ENCODE measurements at regions not wholly inside any gene's neighbourhood (a gene's known extent, or its start where the extent isn't known, plus 50 kb on each side); places are given as distances from the start of the nearest gene placed in this dataset.
A peak's percentile ranks its signal among the peaks of the same experiment; 100 is the strongest.

- intact Hi-C loops (cut with micrococcal nuclease): loop anchor here (1.0 kb wide), 1 partner anchor 230 kb away; no protein-coding TSS in a partner anchor
- ATAC-seq: peak; percentile 27; the same call in 1 of the 2 replicates
- Histone ChIP-seq H3K27ac (ENCODE audit: low read length) (no peak overlapping the region), H3K9me3 (ENCODE audit: low read length) (no peaks in the 10 kb centered on the region), H4K20me1 (ENCODE audit: low read length) (no peaks in the 10 kb centered on the region), H3K36me3 (ENCODE audit: low read depth, low read length) (no peaks in the 10 kb centered on the region), H3K4me2 (ENCODE audit: low read length) (no peak overlapping the region), H3K4me3 (ENCODE audit: low read length) (no peak overlapping the region), H3K9ac (ENCODE audit: low read length) (no peak overlapping the region), H2AFZ (ENCODE audit: low read length) (no peak overlapping the region), H3K79me2 (ENCODE audit: low read length) (no peaks in the 10 kb centered on the region), H3K4me1 (ENCODE audit: insufficient read depth, low read length) (no peaks in the 10 kb centered on the region), H3F3A (ENCODE audit: low read length, unreplicated experiment) (no peaks in the 10 kb centered on the region), H3K9me2 (replicated peaks; ENCODE audit: low read length) (no peaks in the 10 kb centered on the region), H3K27me3 (ENCODE audit: low read length) (no peaks in the 10 kb centered on the region)
- peak; percentile 42 for DNase-seq
- TF ChIP-seq CTCF (conservative IDR thresholded peaks at IDR 0.05; ENCODE audit: low read depth, low read length) (peak; percentile 57), EZH2 (IDR thresholded peaks at IDR 0.05; ENCODE audit: low read length, unreplicated experiment) (no peak)
- CTCF ChIA-PET: no interaction called here
- BruUV-seq (replicated peaks): no TSS peak
- POLR2A ChIA-PET (ENCODE audit: unreplicated experiment): no interaction called here
These were observed 641.6 kb downstream of the SUCLG1 start for GRCh38 chr2:83817511-83817910.

GRCh38 chr2:83808878-83809277 is 650.2 kb downstream of the SUCLG1 start:
- POLR2A ChIA-PET (ENCODE audit: unreplicated experiment): no interaction called here
- CTCF ChIA-PET: no interaction called here
- no peaks in the 10 kb centered on the region for H3K36me3 ChIP-seq (ENCODE audit: low read depth, low read length)
- H4K20me1 ChIP-seq (ENCODE audit: low read length): no peaks in the 10 kb centered on the region
- H3K79me2 ChIP-seq (ENCODE audit: low read length): no peaks in the 10 kb centered on the region
- BruUV-seq (replicated peaks): no TSS peak
- H3F3A ChIP-seq (ENCODE audit: low read length, unreplicated experiment): no peaks in the 10 kb centered on the region
- no peaks in the 10 kb centered on the region for H3K27me3 ChIP-seq (ENCODE audit: low read length)
- H3K4me2 ChIP-seq (ENCODE audit: low read length): no peak overlapping the region
- no peaks in the 10 kb centered on the region for H3K9me2 ChIP-seq (replicated peaks; ENCODE audit: low read length)
- TF ChIP-seq EZH2phosphoT487 (IDR thresholded peaks at IDR 0.05; ENCODE audit: borderline replicate concordance, low read length): no peak
- no peak for TF ChIP-seq CTCF (conservative IDR thresholded peaks at IDR 0.05; ENCODE audit: low read depth, low read length)
- no peak for TF ChIP-seq EZH2 (IDR thresholded peaks at IDR 0.05; ENCODE audit: low read length, unreplicated experiment)
- H3K4me1 ChIP-seq (ENCODE audit: insufficient read depth, low read length): no peaks in the 10 kb centered on the region
- no peak overlapping the region for H3K9ac ChIP-seq (ENCODE audit: low read length)
- intact Hi-C loops (cut with micrococcal nuclease): no loop called here
- no peak overlapping the region for H3K27ac ChIP-seq (ENCODE audit: low read length)
- no peaks in the 10 kb centered on the region for H3K9me3 ChIP-seq (ENCODE audit: low read length)
- DNase-seq (no peak), ATAC-seq (no peak)
- H2AFZ ChIP-seq (ENCODE audit: low read length): no peak overlapping the region
- no peak overlapping the region for H3K4me3 ChIP-seq (ENCODE audit: low read length)

- CTCF ChIA-PET: no interaction called here
These were observed 656.5 kb downstream of the SUCLG1 start for GRCh38 chr2:83802604-83803003.

More at GRCh38 chr2:83802604-83803003, 656.5 kb downstream of the SUCLG1 start:
- no TSS peak for BruUV-seq (replicated peaks)
- no peak overlapping the region for H3K27ac ChIP-seq (ENCODE audit: low read length)
- H3K4me2 ChIP-seq (ENCODE audit: low read length): no peak overlapping the region
- intact Hi-C loops (cut with micrococcal nuclease): no loop called here
- POLR2A ChIA-PET (ENCODE audit: unreplicated experiment): no interaction called here
- no peak overlapping the region for H3K9ac ChIP-seq (ENCODE audit: low read length)
- no peaks in the 10 kb centered on the region for H4K20me1 ChIP-seq (ENCODE audit: low read length)
- H3F3A ChIP-seq (ENCODE audit: low read length, unreplicated experiment): no peaks in the 10 kb centered on the region
- no peaks in the 10 kb centered on the region for H3K4me1 ChIP-seq (ENCODE audit: insufficient read depth, low read length)
- H3K4me3 ChIP-seq (ENCODE audit: low read length): no peak overlapping the region
- H2AFZ ChIP-seq (ENCODE audit: low read length): no peak overlapping the region
- DNase-seq: no peak
- H3K36me3 ChIP-seq (ENCODE audit: low read depth, low read length): no peaks in the 10 kb centered on the region
- no peak for ATAC-seq
- no peaks in the 10 kb centered on the region for H3K9me2 ChIP-seq (replicated peaks; ENCODE audit: low read length)
- no peak for TF ChIP-seq CTCF (conservative IDR thresholded peaks at IDR 0.05; ENCODE audit: low read depth, low read length)
- no peaks in the 10 kb centered on the region for H3K9me3 ChIP-seq (ENCODE audit: low read length)
- no peaks in the 10 kb centered on the region for H3K79me2 ChIP-seq (ENCODE audit: low read length)
- no peaks in the 10 kb centered on the region for H3K27me3 ChIP-seq (ENCODE audit: low read length)
